HepG2 (cell line): ENCODE measurements at regions not wholly inside any gene's neighbourhood (a gene's known extent, or its start where the extent isn't known, plus 50 kb on each side); places are given as distances from the start of the nearest gene placed in this dataset.

Experiments
- BORCS8-MEF2B ChIP-seq: sonication (generic); formaldehyde crosslinking; IDR thresholded peaks from 2 replicates; pipeline ENCODE4 v1.8.0; 2022; ENCODE audit warnings: mild to moderate bottlenecking, missing genetic modification reagents
- DZIP1 ChIP-seq: sonication (generic); formaldehyde crosslinking; IDR thresholded peaks from 2 replicates; pipeline ENCODE4 v1.5.0; 2020; ENCODE audit warnings: mild to moderate bottlenecking, missing genetic modification reagents
- GABPA ChIP-seq, 2 experiments: IDR thresholded peaks; 2 replicates each; pipeline ENCODE4 v1.6.1; 2011 to 2016; ENCODE audit warnings: low read depth in 2 of 2, low read length in 1 of 2, missing biosample characterization in 1 of 2, missing genetic modification characterization in 1 of 2
- HES4 ChIP-seq: sonication (generic); formaldehyde crosslinking; IDR thresholded peaks from 2 replicates; pipeline ENCODE4 v1.9.0; 2021; ENCODE audit warnings: mild to moderate bottlenecking, missing genetic modification reagents, borderline replicate concordance
- NFATC3 ChIP-seq: sonication (generic); formaldehyde crosslinking; IDR thresholded peaks from 2 replicates; pipeline ENCODE4 v1.5.1; 2020; ENCODE audit warnings: mild to moderate bottlenecking, missing genetic modification reagents
- SIX1 ChIP-seq: sonication (generic); formaldehyde crosslinking; IDR thresholded peaks from 2 replicates; pipeline ENCODE4 v1.4.0; 2020; ENCODE audit warnings: missing genetic modification reagents, borderline replicate concordance
- SNRNP70 ChIP-seq: fragments of 200-400 bp; formaldehyde crosslinking; IDR thresholded peaks from 2 replicates; pipeline ENCODE4 v1.6.1; 2017; ENCODE audit warnings: mild to moderate bottlenecking, low read depth, low read length, moderate library complexity
- SOX5 ChIP-seq: IDR thresholded peaks from 2 replicates; pipeline ENCODE4 v1.6.1; 2016; ENCODE audit warnings: borderline replicate concordance
- ZFP41 ChIP-seq: sonication (generic); formaldehyde crosslinking; IDR thresholded peaks from 2 replicates; pipeline ENCODE4 v1.4.0; 2020; ENCODE audit warnings: mild to moderate bottlenecking, missing genetic modification reagents, borderline replicate concordance
- ZMYM2 ChIP-seq: sonication (generic); formaldehyde crosslinking; IDR thresholded peaks from 2 replicates; pipeline ENCODE4 v1.8.0; 2022; ENCODE audit warnings: mild to moderate bottlenecking, missing genetic modification reagents
- ZNF44 ChIP-seq: sonication (generic); formaldehyde crosslinking; IDR thresholded peaks from 2 replicates; pipeline ENCODE4 v1.5.1; 2020; ENCODE audit warnings: mild to moderate bottlenecking, missing genetic modification reagents
- ZNF550 ChIP-seq: sonication (generic); formaldehyde crosslinking; IDR thresholded peaks from 2 replicates; pipeline ENCODE4 v1.4.0; 2020; ENCODE audit warnings: mild to moderate bottlenecking, missing genetic modification reagents, borderline replicate concordance
- ZNF558 ChIP-seq: sonication (generic); formaldehyde crosslinking; IDR thresholded peaks from 2 replicates; pipeline ENCODE4 v1.9.0; 2022; ENCODE audit warnings: mild to moderate bottlenecking, missing genetic modification reagents, borderline replicate concordance
- ZNF619 ChIP-seq: sonication (generic); formaldehyde crosslinking; IDR thresholded peaks from 2 replicates; pipeline ENCODE4 v1.4.0; 2020; ENCODE audit warnings: mild to moderate bottlenecking, missing genetic modification reagents
- ZNF770 ChIP-seq: sonication (generic); formaldehyde crosslinking; IDR thresholded peaks from 2 replicates; pipeline ENCODE4 v1.5.0; 2020; ENCODE audit warnings: mild to moderate bottlenecking, missing genetic modification reagents
- ZNF800 ChIP-seq: sonication (generic); formaldehyde crosslinking; IDR thresholded peaks from 2 replicates; pipeline ENCODE4 v1.4.0; 2020; ENCODE audit warnings: missing genetic modification reagents
- TF ChIP-seq, protein P1 (sequence below): IDR thresholded peaks from 2 replicates; pipeline ENCODE4 v1.6.1; 2012; ENCODE audit warnings: inconsistent platforms
- TF ChIP-seq, protein P2 (sequence below): sonication (generic); formaldehyde crosslinking; IDR thresholded peaks from 2 replicates; pipeline ENCODE4 v1.5.1; 2020; ENCODE audit warnings: mild to moderate bottlenecking, missing genetic modification reagents, borderline replicate concordance
- TF ChIP-seq, protein P3 (sequence below): sonication (generic); formaldehyde crosslinking; IDR thresholded peaks from 2 replicates; pipeline ENCODE4 v1.4.0; 2020; ENCODE audit warnings: missing genetic modification reagents, borderline replicate concordance

- TF ChIP-seq, protein P1, sequence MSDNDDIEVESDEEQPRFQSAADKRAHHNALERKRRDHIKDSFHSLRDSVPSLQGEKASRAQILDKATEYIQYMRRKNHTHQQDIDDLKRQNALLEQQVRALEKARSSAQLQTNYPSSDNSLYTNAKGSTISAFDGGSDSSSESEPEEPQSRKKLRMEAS, result peak; percentile 76
- TF ChIP-seq ZNF770 (CRISPR knock-in tag) (no peak), ZNF800 (CRISPR knock-in tag) (no peak), ZMYM2 (0 out of 2 replicates have a peak, but pooled peaks have one; percentile 36), ZNF619 (CRISPR knock-in tag) (peak; percentile 83; the same call in 1 of the 2 replicates), DZIP1 (CRISPR knock-in tag) (no peak), SNRNP70 (no peak), HES4 (no peak), ZNF558 (CRISPR knock-in tag) (no peak), NFATC3 (CRISPR knock-in tag) (no peak), ZFP41 (CRISPR knock-in tag) (0 out of 2 replicates have a peak, but pooled peaks have one; percentile 49), BORCS8-MEF2B (CRISPR knock-in tag) (no peak), SIX1 (CRISPR knock-in tag) (no peak), ZNF44 (no peak), SOX5 (no peak), GABPA (IDR thresholded peaks at IDR 0.05; ENCODE audit: low read depth, low read length) (0 out of 2 replicates have a peak, but pooled peaks have one; percentile 27), GABPA (CRISPR knock-in tag; IDR thresholded peaks at IDR 0.05; ENCODE audit: low read depth) (peak; percentile 82), ZNF550 (CRISPR knock-in tag) (peak; percentile 90; the same call in 1 of the 2 replicates)
- TF ChIP-seq, protein P2, sequence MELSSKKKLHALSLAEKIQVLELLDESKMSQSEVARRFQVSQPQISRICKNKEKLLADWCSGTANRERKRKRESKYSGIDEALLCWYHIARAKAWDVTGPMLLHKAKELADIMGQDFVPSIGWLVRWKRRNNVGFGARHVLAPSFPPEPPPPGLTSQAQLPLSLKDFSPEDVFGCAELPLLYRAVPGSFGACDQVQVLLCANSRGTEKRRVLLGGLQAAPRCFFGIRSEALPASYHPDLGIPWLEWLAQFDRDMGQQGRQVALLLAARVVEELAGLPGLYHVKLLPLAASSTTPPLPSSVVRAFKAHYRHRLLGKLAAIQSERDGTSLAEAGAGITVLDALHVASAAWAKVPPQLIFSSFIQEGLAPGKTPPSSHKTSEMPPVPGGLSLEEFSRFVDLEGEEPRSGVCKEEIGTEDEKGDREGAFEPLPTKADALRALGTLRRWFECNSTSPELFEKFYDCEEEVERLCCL, result no peak
- TF ChIP-seq, protein P3, sequence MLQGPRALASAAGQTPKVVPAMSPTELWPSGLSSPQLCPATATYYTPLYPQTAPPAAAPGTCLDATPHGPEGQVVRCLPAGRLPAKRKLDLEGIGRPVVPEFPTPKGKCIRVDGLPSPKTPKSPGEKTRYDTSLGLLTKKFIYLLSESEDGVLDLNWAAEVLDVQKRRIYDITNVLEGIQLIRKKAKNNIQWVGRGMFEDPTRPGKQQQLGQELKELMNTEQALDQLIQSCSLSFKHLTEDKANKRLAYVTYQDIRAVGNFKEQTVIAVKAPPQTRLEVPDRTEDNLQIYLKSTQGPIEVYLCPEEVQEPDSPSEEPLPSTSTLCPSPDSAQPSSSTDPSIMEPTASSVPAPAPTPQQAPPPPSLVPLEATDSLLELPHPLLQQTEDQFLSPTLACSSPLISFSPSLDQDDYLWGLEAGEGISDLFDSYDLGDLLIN, result no peak
These were observed 344.0 kb upstream of the DDX18 start (continued) for GRCh38 chr2:117470311-117471095.
